COR-L47 (cell line): ENCODE measurements at regions not wholly inside any gene's neighbourhood (a gene's known extent, or its start where the extent isn't known, plus 50 kb on each side); places are given as distances from the start of the nearest gene placed in this dataset.

Source experiments
- DNase-seq: peaks from one replicate; lab custom pipeline; 2025; lab: John Stamatoyannopoulos, UW

- no peak for DNase-seq
Observed at GRCh38 chr1:59005491-59006288, 221.8 kb upstream of the JUN start.

GRCh38 chr1:59006289-59006658, 222.4 kb upstream of the JUN start:
- DNase-seq = no peak

GRCh38 chr1:59006932-59007331, 223.1 kb upstream of the JUN start:
- DNase-seq = no peak

GRCh38 chr1:59007429-59007819, 223.6 kb upstream of the JUN start:
- no peak for DNase-seq

- no peak for DNase-seq
Observed at GRCh38 chr1:59007820-59008598, 224.2 kb upstream of the JUN start.

- no peak for DNase-seq
Observed at GRCh38 chr1:59008599-59009347, 224.9 kb upstream of the JUN start.

- no peak for DNase-seq
Observed at GRCh38 chr1:59011663-59012062, 227.8 kb upstream of the JUN start.

GRCh38 chr1:59012378-59012777, 228.5 kb upstream of the JUN start:
- no peak for DNase-seq

- DNase-seq = no peak
Observed at GRCh38 chr1:59013276-59013927, 229.6 kb upstream of the JUN start.

- no peak for DNase-seq
Observed at GRCh38 chr1:59013928-59014279, 230.1 kb upstream of the JUN start.

- DNase-seq = no peak
Observed at GRCh38 chr1:59014827-59015226, 231.0 kb upstream of the JUN start.

GRCh38 chr1:59015708-59016107, 231.9 kb upstream of the JUN start:
- no peak for DNase-seq

- no peak for DNase-seq
Observed at GRCh38 chr1:59016390-59016789, 232.5 kb upstream of the JUN start.

- no peak for DNase-seq
Observed at GRCh38 chr1:59017501-59018231, 233.8 kb upstream of the JUN start.

GRCh38 chr1:59018446-59018845, 234.6 kb upstream of the JUN start:
- DNase-seq = no peak

- DNase-seq = no peak
Observed at GRCh38 chr1:59018860-59019259, 235.0 kb upstream of the JUN start.

GRCh38 chr1:59020151-59020997, 236.5 kb upstream of the JUN start:
- no peak for DNase-seq

- DNase-seq = no peak
Observed at GRCh38 chr1:59022199-59022598, 238.4 kb upstream of the JUN start.

GRCh38 chr1:59022799-59023198, 239.0 kb upstream of the JUN start:
- DNase-seq = no peak

GRCh38 chr1:59025201-59025600, 241.4 kb upstream of the JUN start:
- no peak for DNase-seq
